Rectal smooth muscle tissue (tissue), 1 donor: ENCODE measurements at regions not wholly inside any gene's neighbourhood (a gene's known extent, or its start where the extent isn't known, plus 50 kb on each side); places are given as distances from the start of the nearest gene placed in this dataset.
"Not testable (repeated sequence)": the region's sequence is repeated elsewhere in the genome, so short reads cannot be mapped to it uniquely, and the experiment has no call there.

Experiments
- H3K27ac ChIP-seq: one replicate; pipeline ENCODE4 v1.7.0; 2013; ENCODE audit warnings: low read depth, low read length, inconsistent platforms
- H3K27me3 ChIP-seq: one replicate; pipeline ENCODE4 v1.7.0; 2013; ENCODE audit warnings: low read length; ENCODE audit not compliant: control insufficient read depth, insufficient read depth
- H3K36me3 ChIP-seq: one replicate; pipeline ENCODE4 v1.7.0; 2013; ENCODE audit warnings: low read length; ENCODE audit not compliant: control insufficient read depth, insufficient read depth
- H3K4me1 ChIP-seq: one replicate; pipeline ENCODE4 v1.7.0; 2013; ENCODE audit warnings: low read length; ENCODE audit not compliant: control insufficient read depth, insufficient read depth
- H3K4me3 ChIP-seq: one replicate; pipeline ENCODE4 v1.7.0; 2013; ENCODE audit warnings: low read length
- H3K9ac ChIP-seq: one replicate; pipeline ENCODE4 v1.7.0; 2013; ENCODE audit warnings: low read length

- no peaks in the 10 kb centered on the region for H3K4me1 ChIP-seq
- H3K9ac ChIP-seq = no peak overlapping the region
- H3K27me3 ChIP-seq = no peaks in the 10 kb centered on the region
- H3K36me3 ChIP-seq = no peaks in the 10 kb centered on the region
- H3K27ac ChIP-seq = no peak overlapping the region
- H3K4me3 ChIP-seq = no peak overlapping the region
Observed at GRCh38 chr2:180559038-180559437, 421.4 kb upstream of the UBE2E3 start.

- Histone ChIP-seq H3K4me1 (no peaks in the 10 kb centered on the region), H3K9ac (no peak overlapping the region), H3K4me3 (no peak overlapping the region), H3K36me3 (no peaks in the 10 kb centered on the region), H3K27me3 (no peaks in the 10 kb centered on the region), H3K27ac (no peak overlapping the region)
Observed at GRCh38 chr2:180555391-180555965, 424.9 kb upstream of the UBE2E3 start.

- Histone ChIP-seq H3K36me3 (no peaks in the 10 kb centered on the region), H3K27ac (no peak overlapping the region), H3K4me3 (no peak overlapping the region), H3K4me1 (no peaks in the 10 kb centered on the region), H3K9ac (no peak overlapping the region), H3K27me3 (no peaks in the 10 kb centered on the region)
Observed at GRCh38 chr2:180554330-180554729, 426.1 kb upstream of the UBE2E3 start.

- Histone ChIP-seq H3K4me1 (no peaks in the 10 kb centered on the region), H3K27me3 (no peaks in the 10 kb centered on the region), H3K27ac (no peak overlapping the region), H3K9ac (no peak overlapping the region), H3K36me3 (no peaks in the 10 kb centered on the region), H3K4me3 (no peak overlapping the region)
Observed at GRCh38 chr2:180553094-180553715, 427.2 kb upstream of the UBE2E3 start.

- H3K4me3 ChIP-seq = no peak overlapping the region
- H3K27ac ChIP-seq = no peak overlapping the region
- no peaks in the 10 kb centered on the region for H3K36me3 ChIP-seq
- H3K4me1 ChIP-seq = no peaks in the 10 kb centered on the region
- H3K9ac ChIP-seq = no peak overlapping the region
- H3K27me3 ChIP-seq = no peaks in the 10 kb centered on the region
Observed at GRCh38 chr2:180542511-180542910, 437.9 kb upstream of the UBE2E3 start.

GRCh38 chr2:180540761-180541160 is 439.6 kb upstream of the UBE2E3 start:
- Histone ChIP-seq H3K27ac (no peak overlapping the region), H3K4me1 (no peaks in the 10 kb centered on the region), H3K4me3 (no peak overlapping the region), H3K9ac (no peak overlapping the region), H3K36me3 (no peaks in the 10 kb centered on the region), H3K27me3 (no peaks in the 10 kb centered on the region)

- H3K4me1 ChIP-seq = no peaks in the 10 kb centered on the region
- H3K36me3 ChIP-seq = no peaks in the 10 kb centered on the region
- no peaks in the 10 kb centered on the region for H3K27me3 ChIP-seq
- H3K9ac ChIP-seq = no peak overlapping the region
- no peak overlapping the region for H3K27ac ChIP-seq
- H3K4me3 ChIP-seq = no peak overlapping the region
Observed at GRCh38 chr2:180539541-180539940, 440.9 kb upstream of the UBE2E3 start.

- no peaks in the 10 kb centered on the region for H3K36me3 ChIP-seq
Observed at GRCh38 chr2:180535289-180535688, 445.1 kb upstream of the UBE2E3 start.

GRCh38 chr2:180531787-180532186 is 448.6 kb upstream of the UBE2E3 start:
- not testable (repeated sequence) for H3K27me3 ChIP-seq, H3K27ac ChIP-seq, H3K36me3 ChIP-seq, H3K4me3 ChIP-seq, H3K4me1 ChIP-seq, H3K9ac ChIP-seq

More at GRCh38 chr2:180535289-180535688, 445.1 kb upstream of the UBE2E3 start:
- H3K27me3 ChIP-seq = no peaks in the 10 kb centered on the region
- H3K27ac ChIP-seq = no peak overlapping the region
- H3K4me1 ChIP-seq = no peaks in the 10 kb centered on the region
- H3K4me3 ChIP-seq = no peak overlapping the region
- no peak overlapping the region for H3K9ac ChIP-seq

- Histone ChIP-seq H3K4me3 (no peak overlapping the region), H3K4me1 (no peaks in the 10 kb centered on the region), H3K36me3 (no peaks in the 10 kb centered on the region), H3K9ac (no peak overlapping the region), H3K27ac (no peak overlapping the region), H3K27me3 (no peaks in the 10 kb centered on the region)
Observed at GRCh38 chr2:180524499-180524898, 455.9 kb upstream of the UBE2E3 start.

GRCh38 chr2:180523621-180524340 is 456.6 kb upstream of the UBE2E3 start:
- Histone ChIP-seq H3K4me1 (no peaks in the 10 kb centered on the region), H3K9ac (no peak overlapping the region), H3K27ac (no peak overlapping the region), H3K36me3 (no peaks in the 10 kb centered on the region), H3K27me3 (no peaks in the 10 kb centered on the region), H3K4me3 (no peak overlapping the region)

- H3K9ac ChIP-seq = no peak overlapping the region
- no peak overlapping the region for H3K4me3 ChIP-seq
- H3K36me3 ChIP-seq = no peaks in the 10 kb centered on the region
- H3K27me3 ChIP-seq = no peaks in the 10 kb centered on the region
- no peaks in the 10 kb centered on the region for H3K4me1 ChIP-seq
- H3K27ac ChIP-seq = no peak overlapping the region
Observed at GRCh38 chr2:180520921-180521581, 459.4 kb upstream of the UBE2E3 start.
